ENCODE measurements at regions not wholly inside any gene's neighbourhood (a gene's known extent, or its start where the extent isn't known, plus 50 kb on each side); places are given as distances from the start of the nearest gene placed in this dataset.

GRCh38 chr10:62554632-62555199 is 180.5 kb downstream of the ZNF365 start:
- no peak overlapping the region for H3K4me3 ChIP-seq
- H3K27ac ChIP-seq, result no peak overlapping the region
- no peaks in the 10 kb centered on the region for H3K4me1 ChIP-seq
- H3K9me3 ChIP-seq, result no peaks in the 10 kb centered on the region
- no peaks in the 10 kb centered on the region for H3K27me3 ChIP-seq
- ATAC-seq (peak; percentile 79), DNase-seq (peak in 1 of 4 donors; percentile 13)
- peak; percentile 30 to 48 for TF ChIP-seq CTCF (IDR thresholded peaks at IDR 0.05)
- intact Hi-C loops (cut with DNase I), result no loop called here
- H3K36me3 ChIP-seq, result no peaks in the 10 kb centered on the region

- H3K27me3 ChIP-seq, result no peaks in the 10 kb centered on the region
- DNase-seq, result no peak
- no peak for ATAC-seq
- no peaks in the 10 kb centered on the region for H3K36me3 ChIP-seq
- H3K4me1 ChIP-seq, result no peaks in the 10 kb centered on the region
- no peak overlapping the region for H3K4me3 ChIP-seq
- intact Hi-C loops (cut with DNase I), result no loop called here
- no peak for TF ChIP-seq CTCF (IDR thresholded peaks at IDR 0.05)
- no peaks in the 10 kb centered on the region for H3K9me3 ChIP-seq
- H3K27ac ChIP-seq, result no peak overlapping the region
Observed at GRCh38 chr10:62559481-62560200, 185.5 kb downstream of the ZNF365 start.

- intact Hi-C loops (cut with DNase I), result no loop called here
- ATAC-seq (no peak), DNase-seq (no peak)
- no peak for TF ChIP-seq CTCF (IDR thresholded peaks at IDR 0.05)
- Histone ChIP-seq H3K9me3 (no peaks in the 10 kb centered on the region), H3K27ac (no peak overlapping the region), H3K27me3 (no peaks in the 10 kb centered on the region), H3K4me1 (no peaks in the 10 kb centered on the region), H3K4me3 (no peak overlapping the region), H3K36me3 (no peaks in the 10 kb centered on the region)
Observed at GRCh38 chr10:62560201-62560819, 186.1 kb downstream of the ZNF365 start.

GRCh38 chr10:62561151-62561550 is 187.0 kb downstream of the ZNF365 start:
- TF ChIP-seq CTCF (IDR thresholded peaks at IDR 0.05), result no peak
- no peaks in the 10 kb centered on the region for H3K9me3 ChIP-seq
- DNase-seq (no peak), ATAC-seq (no peak)
- H3K4me3 ChIP-seq, result no peak overlapping the region
- no peaks in the 10 kb centered on the region for H3K27me3 ChIP-seq
- H3K27ac ChIP-seq, result no peak overlapping the region
- intact Hi-C loops (cut with DNase I), result no loop called here
- no peaks in the 10 kb centered on the region for H3K4me1 ChIP-seq
- H3K36me3 ChIP-seq, result no peaks in the 10 kb centered on the region

- Histone ChIP-seq H3K4me3 (no peak overlapping the region), H3K9me3 (no peaks in the 10 kb centered on the region), H3K4me1 (no peaks in the 10 kb centered on the region), H3K36me3 (no peaks in the 10 kb centered on the region), H3K27ac (no peak overlapping the region), H3K27me3 (no peaks in the 10 kb centered on the region)
- ATAC-seq (no peak), DNase-seq (no peak)
- no peak for TF ChIP-seq CTCF (IDR thresholded peaks at IDR 0.05)
- intact Hi-C loops (cut with DNase I), result no loop called here
Observed at GRCh38 chr10:62562101-62562500, 187.9 kb downstream of the ZNF365 start.
